ENCODE measurements at regions not wholly inside any gene's neighbourhood (a gene's known extent, or its start where the extent isn't known, plus 50 kb on each side); places are given as distances from the start of the nearest gene placed in this dataset.

DNA sequence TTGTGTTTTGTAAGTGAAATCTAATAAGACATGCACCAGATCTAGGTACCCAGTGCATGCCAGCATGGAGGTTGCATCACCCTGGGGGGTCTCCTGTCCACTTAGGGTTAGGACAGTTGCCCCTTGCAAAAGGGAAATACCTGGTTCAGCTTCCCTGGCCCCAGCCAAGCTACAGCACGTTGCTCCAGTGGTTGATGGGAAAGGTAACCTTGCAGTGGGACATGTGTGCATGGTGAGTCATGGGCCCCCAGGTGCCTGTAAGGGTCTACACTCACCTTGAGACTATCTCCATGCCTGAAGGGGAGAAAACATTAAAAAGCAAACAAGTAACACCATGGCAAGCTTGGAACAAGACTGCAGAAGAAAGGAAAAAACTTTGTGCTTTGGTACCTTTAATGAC is 143.9 kb downstream of the LSM5 start:
- DNase-seq (ENCODE audit: low spot score): no peak

DNA sequence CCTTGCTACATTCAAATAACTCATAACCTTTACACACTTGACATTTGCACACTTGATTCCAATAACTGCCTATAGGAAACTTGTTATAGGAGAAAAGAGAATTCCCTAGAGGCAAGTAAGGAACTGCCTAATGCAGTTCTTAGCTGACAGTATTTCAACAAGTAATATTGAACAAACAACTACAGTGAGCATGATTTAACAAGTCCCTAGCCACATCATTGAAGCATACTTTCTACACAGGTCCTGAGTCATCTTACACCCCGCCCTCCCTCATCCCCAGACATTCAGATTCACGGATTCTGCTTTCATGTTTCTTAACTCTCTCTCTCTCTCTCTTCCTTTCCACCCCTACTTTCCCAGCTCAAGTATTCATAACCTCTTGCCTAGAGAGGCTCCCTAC is 153.5 kb downstream of the LSM5 start:
- DNase-seq (ENCODE audit: low spot score): no peak

DNA sequence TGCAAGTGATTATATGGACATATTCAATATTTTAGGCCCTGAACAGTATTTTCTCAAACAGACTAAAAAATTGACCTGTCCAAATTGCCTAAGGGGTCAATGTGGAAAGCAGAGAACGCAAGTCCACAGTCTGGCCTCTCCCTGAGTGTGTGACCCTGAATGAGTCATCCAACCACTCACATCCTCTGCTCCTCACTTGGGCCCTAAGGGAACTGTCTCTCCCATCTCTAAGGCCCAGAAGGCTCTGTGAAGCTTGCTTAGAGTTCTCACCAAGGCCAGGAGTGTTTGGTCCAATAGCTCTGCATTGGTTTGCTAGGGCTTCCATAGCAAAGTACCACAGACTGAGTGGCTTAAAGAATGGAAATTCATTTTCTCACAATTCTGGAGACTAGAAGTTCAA is 155.1 kb downstream of the LSM5 start:
- no peak for DNase-seq (ENCODE audit: low spot score)

DNA sequence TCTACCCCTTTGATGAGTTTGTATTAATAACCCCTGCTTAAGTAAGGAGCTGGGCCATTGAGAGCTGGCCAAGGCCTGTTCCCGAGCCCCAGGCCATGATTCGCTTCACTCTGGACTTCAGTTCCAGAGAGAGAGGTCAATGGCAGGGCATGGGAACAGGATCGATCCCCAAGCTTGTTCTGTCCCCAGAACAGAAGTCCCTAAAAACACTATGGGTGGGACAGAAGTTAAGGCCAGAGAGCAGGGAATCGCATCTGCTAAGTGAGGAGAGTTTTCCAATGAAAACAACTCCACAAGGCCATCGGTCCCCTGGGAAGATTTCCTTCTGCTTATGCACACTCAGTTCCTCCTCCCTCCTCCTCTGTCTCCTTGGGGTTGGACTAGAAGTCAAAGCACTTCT is 159.6 kb downstream of the LSM5 start:
- no peak for DNase-seq (ENCODE audit: low spot score)

DNA sequence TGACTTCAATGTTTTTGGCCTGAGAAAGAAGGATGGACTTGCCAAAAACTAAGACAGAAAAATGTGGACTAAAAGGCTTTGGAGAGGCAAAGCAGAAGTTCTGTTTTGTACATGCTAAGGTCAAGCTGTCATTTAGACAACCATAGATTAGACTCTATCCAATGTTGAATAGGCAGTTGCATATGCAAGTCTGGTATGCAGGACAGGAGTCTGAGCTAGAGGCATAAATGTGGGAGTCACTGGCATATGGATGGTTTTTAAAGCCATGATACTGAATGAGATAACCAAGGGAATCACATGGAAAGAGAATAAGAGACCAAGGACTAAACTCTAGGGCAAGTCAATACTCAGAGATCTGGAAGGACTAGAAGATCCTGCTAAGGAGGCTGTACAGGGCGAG is 164.1 kb downstream of the LSM5 start:
- no peak for DNase-seq (ENCODE audit: low spot score)

DNA sequence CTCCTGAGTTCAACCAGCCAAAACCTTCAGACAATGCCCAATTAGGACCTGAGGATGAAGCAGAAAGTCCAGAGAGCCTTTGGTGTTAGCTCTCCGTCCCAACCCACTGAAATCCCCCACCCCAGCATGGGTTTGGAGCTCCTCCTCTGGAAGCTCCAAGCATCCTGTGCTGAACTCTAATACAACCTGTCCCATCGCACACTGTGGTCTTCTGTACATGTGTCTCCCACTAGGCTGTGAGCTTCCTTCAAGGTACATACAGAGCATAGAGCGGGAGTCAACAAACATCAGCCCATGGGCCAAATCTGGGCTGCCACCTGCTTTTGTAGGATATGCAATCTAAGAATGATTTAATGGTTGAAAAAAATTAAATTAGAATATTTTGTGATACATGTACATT is 166.5 kb downstream of the LSM5 start:
- no peak for DNase-seq (ENCODE audit: low spot score)

DNA sequence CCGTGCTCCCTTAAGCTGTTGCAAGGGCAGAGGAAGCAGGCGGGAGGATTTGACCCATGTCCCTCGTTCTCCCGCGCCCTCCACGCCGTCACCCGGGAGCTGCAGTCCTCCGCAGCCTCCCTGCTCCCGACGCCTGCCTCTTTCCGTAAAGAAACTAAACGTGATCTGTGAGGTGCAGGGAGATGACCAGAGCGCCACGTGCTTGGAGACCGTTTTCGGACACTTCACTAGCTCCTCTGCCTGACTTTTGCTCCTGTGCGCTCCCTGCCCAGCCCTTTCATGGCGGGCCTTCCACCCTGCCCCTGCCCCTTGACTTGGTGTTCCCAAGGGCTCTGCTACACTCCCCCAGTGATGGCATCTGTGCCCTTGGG is 171.2 kb downstream of the LSM5 start:
- DNase-seq (ENCODE audit: low spot score): no peak

DNA sequence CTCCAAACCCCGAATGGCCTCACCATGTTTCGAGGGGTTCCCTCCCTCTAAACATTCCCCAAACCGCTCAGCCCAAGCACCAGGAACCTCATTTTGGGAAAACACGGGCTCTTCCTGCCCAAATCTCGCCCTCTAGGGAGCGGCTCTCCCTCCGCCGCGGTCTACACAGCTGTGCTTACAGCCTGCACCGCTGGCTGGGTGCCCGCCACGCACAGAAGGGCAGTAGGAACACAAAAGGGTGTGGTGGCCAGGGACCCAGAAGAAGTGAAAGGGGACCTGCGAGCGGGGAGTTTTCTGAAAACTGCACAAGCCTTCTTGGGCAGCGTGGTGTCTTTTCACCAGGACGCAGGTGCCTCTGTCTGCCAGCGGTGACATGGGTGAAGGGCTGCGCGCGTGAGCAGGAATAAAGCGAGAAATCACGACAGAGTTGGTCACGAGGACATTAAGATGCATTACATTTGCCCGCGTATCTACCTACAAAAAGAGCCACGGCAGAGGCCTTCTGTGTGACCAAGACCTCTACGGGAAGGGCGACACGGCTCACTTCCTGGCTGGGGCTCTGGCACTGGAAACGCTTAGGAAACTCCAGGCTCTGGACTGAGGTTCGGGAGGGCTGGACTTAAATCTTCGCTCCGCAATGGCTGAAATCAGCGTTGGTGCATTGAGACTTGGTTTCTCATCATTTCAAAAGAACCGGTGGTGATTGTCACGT is 171.7 kb downstream of the LSM5 start:
- no peak for DNase-seq (ENCODE audit: low spot score)

DNA sequence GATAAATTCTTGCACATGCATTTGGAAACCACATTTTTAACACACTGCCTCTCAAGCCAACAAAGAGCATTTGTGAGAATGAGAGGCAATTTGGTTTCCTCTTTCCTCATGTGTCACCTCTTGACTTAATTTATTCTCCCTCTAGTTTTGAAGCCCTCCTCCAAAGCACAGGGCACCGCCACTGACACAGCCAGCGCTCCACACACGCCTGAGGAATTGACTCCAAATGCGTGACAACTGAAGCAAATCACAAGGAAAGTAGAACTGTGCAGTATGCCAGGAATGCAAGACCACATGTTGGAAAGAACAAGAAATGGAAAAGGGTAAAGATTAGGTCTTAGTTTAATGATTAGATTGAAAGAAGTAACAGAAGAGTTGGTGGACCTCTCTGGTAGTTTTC is 173.3 kb downstream of the LSM5 start:
- no peak for DNase-seq (ENCODE audit: low spot score)

DNA sequence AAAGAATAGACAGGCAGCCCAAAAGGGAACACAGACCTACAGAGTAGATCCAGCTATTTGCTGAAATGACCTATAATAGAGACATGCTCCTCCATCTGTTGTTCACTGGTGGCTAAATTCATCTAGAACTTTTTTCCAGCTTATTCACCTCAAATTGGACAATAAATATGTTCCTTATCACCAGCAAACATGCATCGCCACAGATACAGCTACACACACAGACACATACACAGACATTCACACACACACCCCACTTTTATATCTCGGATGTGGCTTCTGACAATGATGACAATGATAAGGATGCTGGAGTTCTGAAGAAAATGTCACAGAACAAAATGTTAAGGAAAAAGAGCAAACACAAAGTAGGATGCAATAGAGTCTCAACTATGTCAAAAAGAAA is 175.4 kb downstream of the LSM5 start:
- DNase-seq (ENCODE audit: low spot score): no peak

DNA sequence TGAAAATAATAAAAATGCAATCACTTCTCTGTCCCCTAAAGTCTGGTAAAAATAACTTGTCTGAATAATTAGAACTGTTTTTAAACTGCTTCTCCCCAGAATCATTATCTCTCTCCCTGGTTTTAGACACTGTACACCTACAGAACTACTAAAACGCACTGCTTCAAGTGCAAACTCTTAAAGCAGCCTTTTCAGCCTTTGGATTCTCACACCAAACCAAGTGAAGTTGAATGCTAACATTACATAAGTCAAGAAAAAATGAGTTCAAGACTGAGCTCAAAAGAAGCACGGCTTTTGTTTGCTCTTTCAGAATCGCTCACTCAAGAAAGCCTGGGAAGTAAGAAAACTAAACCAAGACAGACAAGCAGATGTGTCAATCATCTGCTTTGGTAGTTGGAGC is 188.8 kb downstream of the LSM5 start:
- no peak for DNase-seq (ENCODE audit: low spot score)

DNA sequence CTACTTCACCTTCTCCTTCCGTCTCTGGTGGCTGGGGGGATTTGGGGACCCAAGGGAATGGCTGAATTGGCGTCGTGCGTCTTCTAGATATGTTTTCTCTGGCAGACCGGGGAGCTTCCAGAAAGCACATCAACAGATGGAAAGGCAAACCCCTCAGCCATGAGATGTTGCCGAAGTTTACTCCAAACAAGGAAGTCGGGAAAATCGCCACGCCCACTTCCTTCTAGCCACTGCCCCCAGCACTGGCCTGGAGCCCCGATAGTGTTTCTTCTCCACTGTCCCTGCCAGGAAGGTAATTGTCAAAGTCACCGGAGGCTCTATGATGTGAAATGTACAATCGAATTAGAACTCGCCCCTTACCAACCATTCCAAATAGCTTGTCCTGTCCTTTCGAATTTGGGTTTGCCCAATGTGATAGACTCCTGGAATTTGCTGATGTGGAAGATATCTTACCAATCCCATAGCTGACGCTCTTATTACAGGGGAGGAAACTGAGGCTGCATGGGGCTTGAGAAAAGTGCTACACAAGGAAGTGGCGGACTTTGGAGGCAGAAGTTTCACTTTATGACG is 191.0 kb downstream of the LSM5 start:
- no peak for DNase-seq (ENCODE audit: low spot score)

DNA sequence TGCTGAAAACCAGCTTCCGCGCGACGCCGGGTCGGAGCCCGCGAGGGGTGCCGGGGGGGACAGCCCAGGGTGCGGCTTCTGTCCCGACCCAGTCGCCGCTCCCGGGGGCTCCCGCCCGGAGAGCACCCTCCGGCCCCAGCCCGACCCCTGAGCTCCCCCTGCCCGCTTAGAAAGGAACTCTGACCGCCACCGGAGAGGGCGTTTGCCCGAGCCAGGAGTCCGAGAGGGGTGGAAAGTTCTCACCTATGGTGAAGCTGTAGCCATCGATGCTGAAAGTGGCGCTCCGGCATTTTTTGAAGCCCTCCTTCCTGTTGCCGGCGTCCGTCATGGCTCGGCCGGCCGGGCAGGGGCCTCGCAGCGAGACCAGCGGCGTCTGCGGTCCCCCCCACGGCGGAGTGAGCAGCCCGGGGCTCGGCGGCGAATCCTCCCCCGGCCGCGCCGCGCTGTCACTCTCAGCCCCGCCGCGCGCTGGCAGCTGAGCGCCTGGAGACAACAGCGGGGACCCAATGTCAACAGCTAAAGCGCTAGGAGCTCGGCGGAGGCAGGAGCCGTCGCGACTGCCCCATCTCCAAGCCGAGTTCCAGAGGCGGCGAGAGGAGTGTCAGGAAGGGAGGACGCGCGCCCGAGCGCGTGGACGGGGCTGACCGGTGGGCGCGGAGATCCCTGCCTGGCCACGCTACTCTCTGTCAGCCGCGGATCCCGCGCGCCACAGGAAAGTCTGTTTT is 191.6 kb downstream of the LSM5 start:
- DNase-seq (ENCODE audit: low spot score): peak; percentile 17

DNA sequence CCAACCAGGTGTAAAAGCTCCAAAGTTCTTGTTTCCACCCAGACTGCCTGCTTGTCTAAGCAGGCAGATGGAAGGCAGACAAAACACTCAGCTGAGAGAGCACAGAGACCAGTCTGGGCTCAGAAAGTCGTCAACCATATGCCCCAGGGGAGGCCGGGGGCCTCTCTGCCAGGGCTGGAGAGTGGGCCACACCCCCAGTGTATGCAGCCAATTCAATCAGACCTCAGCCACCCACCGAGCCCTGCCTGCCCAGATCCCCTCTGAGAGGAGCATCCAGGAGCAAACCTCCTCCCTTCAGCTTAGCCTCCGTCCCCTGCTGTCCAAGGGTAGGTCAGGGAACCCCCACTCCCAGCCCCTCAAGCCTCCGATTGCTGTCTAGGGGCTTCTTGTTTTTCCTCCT is 196.3 kb downstream of the LSM5 start:
- no peak for DNase-seq (ENCODE audit: low spot score)

DNA sequence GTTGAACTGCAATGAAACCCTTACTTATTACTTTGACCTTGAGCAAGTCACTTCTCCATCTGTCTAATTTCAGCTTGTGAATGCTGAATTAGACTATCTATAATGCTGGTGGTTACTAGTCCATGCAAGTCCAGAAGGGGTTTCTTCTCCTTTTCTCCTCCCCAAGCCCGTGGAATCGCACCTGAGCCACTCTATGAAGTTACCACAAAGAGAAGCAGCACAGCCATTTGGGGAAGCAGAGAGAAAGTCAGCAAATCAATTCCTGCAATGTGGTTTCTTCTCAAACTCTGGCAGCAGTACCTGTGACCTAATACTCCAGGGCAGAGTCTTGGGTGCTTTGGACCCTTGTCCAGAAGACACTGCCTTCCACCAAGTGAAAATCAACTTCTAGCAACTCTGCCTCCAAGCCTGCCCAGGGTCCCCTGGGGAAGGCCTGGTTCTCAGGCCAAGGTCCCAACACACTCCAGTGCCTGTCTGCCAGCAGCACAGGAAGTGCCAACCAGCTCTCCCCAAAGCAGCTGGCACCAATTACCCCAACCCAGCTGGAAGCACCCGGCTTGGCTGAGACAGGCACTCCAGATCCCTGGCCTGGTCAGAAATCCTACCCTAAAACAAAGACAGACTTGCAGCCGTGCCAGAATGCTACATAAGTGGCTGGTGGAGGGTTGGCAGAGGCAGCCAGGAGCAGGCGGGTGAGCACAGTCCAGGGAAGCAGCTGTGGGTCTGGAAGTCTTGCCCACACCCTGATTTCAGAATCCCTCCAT is 200.3 kb downstream of the LSM5 start:
- no peak for DNase-seq (ENCODE audit: low spot score)

DNA sequence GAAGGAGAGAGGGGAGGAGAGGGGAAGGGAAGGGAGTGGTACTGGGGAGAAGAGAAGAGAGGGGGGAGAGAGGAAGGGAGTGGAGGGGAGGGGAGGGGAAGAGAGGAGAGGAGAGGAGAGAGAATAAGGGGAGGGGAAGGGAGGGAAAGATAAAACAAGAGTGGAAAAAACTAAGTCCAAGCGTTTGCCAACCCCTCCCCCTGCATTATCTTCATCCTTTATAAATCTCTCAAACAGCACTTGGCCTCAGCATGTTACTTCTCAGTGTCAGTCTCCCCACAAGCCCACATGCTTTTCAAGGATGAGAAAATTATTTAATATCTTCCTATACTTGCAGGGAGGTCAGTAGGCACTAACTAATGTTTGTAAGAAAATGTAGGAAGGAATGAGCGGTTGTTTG is 204.5 kb downstream of the LSM5 start:
- no peak for DNase-seq (ENCODE audit: low spot score)

DNA sequence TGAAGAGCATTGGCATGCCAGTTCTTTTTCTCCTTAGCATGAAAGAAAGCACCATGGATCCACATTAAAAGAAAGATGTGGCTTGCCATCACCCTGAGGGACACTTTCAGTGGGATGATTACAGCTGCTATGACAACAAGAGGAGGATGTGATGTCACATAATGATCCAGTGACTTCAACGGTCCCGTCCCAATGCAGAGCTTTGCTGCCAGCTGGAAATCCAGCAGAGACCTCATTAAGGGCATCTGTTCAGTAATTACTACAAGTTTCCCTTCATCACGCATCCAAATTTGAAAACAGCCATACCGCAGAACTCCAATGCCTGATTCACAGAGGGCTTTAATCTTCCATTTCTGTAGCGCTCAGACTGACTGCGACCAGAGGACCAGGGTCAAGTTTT is 206.6 kb downstream of the LSM5 start:
- DNase-seq (ENCODE audit: low spot score): no peak

DNA sequence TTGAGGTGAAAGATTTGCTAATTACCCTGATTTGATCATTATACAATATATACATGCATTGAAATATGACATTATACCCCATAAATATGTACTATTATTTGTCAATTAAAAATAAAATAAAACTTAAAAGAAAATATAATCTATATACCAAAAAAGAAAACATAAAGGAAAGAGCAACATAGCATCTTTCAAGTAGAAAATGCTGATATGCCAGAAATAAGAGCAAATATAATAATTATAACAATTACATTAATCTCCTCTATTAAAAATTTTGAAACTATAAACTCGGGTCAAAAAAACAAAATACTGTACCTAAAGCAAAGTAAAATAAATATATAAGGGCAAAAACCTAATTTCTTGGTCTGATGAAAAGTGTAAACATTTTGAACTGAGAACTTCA is 209.3 kb upstream of the PDE1C start:
- DNase-seq (ENCODE audit: low spot score): no peak

DNA sequence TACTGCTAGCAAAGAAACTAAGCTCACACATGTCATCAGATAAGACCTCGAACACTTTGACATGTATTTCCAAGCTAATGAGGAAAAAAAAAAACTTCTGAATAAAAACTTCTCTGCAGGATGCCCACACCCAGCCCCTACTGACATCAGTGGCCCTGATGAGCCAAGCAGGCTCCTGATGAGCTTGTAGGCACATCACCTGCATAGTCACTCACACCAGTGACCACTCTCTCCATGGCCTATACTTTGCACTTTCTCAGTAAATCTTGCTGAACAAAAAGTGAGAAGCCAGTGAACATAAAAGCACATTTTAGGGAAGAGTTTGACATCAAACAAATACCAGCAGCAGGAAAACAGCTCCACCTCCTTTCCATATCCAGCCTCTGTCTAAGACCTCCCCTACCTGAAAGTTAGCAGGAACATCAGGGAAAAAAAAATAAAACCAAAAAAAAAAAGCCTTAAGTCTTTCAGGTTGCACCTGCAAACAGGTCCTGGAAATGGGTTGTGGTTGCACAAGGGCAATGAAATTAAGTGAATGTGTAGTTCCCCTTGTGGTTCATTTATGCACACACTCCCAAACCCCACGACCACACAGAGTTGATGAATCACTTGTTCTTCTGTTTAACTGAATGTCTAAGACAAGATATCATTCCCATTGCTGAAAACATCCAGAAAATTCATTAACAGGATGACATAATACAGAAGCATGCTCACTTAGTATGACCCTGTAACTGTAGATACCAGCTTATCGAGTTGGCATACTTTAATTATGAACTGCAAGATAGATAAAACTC is 205.2 kb upstream of the PDE1C start:
- DNase-seq (ENCODE audit: low spot score): no peak

DNA sequence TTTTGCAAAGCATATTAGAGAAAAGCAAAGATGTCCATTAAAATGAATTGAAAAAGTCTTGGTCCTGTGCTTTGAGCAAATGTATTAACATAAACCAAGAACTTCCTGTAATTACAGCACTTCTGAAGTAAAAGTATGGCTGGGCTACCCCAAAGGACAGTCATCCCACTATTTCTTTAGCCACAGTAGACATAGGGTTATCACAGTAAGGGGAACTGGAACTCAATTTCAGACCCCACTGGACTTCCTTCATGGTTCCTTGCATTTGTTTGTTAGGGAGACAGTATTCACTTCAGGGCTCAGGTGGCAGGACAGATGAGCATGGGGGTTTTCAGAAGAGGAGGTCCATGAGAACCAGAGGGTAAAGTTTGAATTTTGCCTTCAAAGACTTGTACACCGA is 203.1 kb upstream of the PDE1C start:
- DNase-seq (ENCODE audit: low spot score): no peak

DNA sequence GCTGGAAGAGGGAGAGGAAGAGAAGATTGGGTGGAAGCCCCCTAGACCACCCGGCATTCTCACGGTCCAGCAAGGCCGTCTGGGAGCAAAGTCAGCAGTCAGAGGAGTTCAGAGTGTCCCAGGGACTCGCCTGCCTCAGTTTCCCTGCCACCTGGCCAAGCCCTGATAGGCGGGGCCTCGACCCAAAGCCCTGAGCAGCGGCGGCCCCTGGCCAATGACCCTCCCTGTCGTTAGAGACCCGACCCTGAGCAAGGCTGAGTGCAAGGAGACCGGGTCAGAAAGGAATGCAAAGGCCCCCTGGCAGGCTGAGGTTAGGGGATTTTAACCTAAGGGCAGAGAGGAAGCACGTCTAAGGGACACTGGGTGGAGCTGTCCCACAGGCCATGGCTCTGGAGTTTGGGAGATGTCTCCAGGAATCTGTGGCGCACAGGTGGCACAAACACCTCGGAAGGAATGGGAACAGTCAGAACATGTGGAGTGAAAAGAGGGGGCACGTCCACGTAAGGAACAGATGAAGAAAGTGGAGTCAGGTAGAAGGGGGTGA is 196.8 kb upstream of the PDE1C start:
- DNase-seq (ENCODE audit: low spot score): no peak
